ENCODE measurements at regions not wholly inside any gene's neighbourhood (a gene's known extent, or its start where the extent isn't known, plus 50 kb on each side); places are given as distances from the start of the nearest gene placed in this dataset.

DNA sequence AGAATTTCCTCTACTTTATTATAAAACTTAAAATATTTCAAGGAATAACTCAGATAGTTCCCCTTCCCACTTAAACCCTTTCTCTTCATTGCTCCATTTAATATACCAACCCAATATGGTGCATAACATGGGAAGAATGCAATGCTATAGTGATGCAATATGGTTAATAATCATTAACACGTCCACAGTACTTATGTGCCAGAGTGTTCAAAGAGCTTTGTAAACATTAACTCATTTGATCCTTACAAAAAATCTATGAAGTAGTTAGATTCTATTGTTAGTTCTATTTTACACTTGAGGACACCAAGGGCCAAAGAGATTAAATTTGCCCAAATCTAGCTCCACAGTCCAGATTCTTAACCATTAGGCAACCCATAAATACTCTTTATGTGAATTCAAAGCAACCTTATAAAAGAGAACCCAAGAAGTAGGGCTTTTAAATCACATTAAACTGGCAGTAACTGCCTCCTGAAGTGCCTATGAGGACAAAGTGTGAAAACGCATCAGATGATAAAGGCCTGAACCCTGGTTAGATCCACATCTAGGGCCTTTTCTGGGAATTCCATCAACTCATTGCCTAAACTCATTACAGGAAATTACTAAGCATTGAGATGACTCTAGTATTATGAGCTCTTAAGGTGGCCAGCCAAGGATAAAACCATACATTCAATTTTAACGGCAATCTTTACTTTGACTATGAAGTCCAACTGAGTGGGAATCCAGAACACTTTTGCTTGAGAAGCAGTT is 94.3 kb downstream of the AREG start:
- TF ChIP-seq EP300 (IDR thresholded peaks at IDR 0.05) (no peak), POLR2A (IDR thresholded peaks at IDR 0.05) (no peak)
- TF ChIP-seq, protein P1, sequence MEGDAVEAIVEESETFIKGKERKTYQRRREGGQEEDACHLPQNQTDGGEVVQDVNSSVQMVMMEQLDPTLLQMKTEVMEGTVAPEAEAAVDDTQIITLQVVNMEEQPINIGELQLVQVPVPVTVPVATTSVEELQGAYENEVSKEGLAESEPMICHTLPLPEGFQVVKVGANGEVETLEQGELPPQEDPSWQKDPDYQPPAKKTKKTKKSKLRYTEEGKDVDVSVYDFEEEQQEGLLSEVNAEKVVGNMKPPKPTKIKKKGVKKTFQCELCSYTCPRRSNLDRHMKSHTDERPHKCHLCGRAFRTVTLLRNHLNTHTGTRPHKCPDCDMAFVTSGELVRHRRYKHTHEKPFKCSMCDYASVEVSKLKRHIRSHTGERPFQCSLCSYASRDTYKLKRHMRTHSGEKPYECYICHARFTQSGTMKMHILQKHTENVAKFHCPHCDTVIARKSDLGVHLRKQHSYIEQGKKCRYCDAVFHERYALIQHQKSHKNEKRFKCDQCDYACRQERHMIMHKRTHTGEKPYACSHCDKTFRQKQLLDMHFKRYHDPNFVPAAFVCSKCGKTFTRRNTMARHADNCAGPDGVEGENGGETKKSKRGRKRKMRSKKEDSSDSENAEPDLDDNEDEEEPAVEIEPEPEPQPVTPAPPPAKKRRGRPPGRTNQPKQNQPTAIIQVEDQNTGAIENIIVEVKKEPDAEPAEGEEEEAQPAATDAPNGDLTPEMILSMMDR (IDR thresholded peaks at IDR 0.05), result no peak
